Mesendoderm (in vitro differentiated cells): ENCODE measurements at regions not wholly inside any gene's neighbourhood (a gene's known extent, or its start where the extent isn't known, plus 50 kb on each side); places are given as distances from the start of the nearest gene placed in this dataset.

ENCODE experiments used
- DNase-seq: peaks from one replicate; pipeline ENCODE4 v3.0.0; 2013
- H2AK5ac ChIP-seq: 2 replicates; pipeline ENCODE4 v1.6.1; 2013; ENCODE audit warnings: low read length, inconsistent platforms
- H2BK120ac ChIP-seq: 2 replicates; pipeline ENCODE4 v1.6.1; 2013; ENCODE audit warnings: low read depth, mild to moderate bottlenecking, low read length, moderate library complexity, mixed read lengths
- H2BK15ac ChIP-seq: replicated peaks from 2 replicates; pipeline ENCODE4 v1.6.1; 2013; ENCODE audit warnings: low read depth, mild to moderate bottlenecking, moderate library complexity
- H2BK5ac ChIP-seq: 2 replicates; pipeline ENCODE4 v1.6.1; 2013; ENCODE audit warnings: low read length, inconsistent platforms
- H3K18ac ChIP-seq: 2 replicates; pipeline ENCODE4 v1.6.1; 2013; ENCODE audit warnings: mild to moderate bottlenecking, low read length, mixed read lengths
- H3K23ac ChIP-seq: one replicate; pipeline ENCODE4 v1.6.1; 2013; ENCODE audit warnings: low read length
- H3K27ac ChIP-seq: 2 replicates; pipeline ENCODE4 v1.5.1; 2013; ENCODE audit warnings: low read depth, mild to moderate bottlenecking, inconsistent platforms, low read length, moderate library complexity
- H3K27me3 ChIP-seq: 2 replicates; pipeline ENCODE4 v1.6.1; 2013; ENCODE audit warnings: low read length, control low read depth, mild to moderate bottlenecking, inconsistent platforms; ENCODE audit not compliant: insufficient read depth, poor library complexity
- H3K36me3 ChIP-seq: 2 replicates; pipeline ENCODE4 v1.6.1; 2013; ENCODE audit warnings: low read length, inconsistent platforms; ENCODE audit not compliant: control insufficient read depth, insufficient read depth
- H3K4ac ChIP-seq: one replicate; pipeline ENCODE4 v1.6.1; 2013; ENCODE audit warnings: low read depth, mild to moderate bottlenecking, low read length, moderate library complexity
- H3K4me1 ChIP-seq: 2 replicates; pipeline ENCODE4 v1.6.1; 2013; ENCODE audit warnings: low read depth, low read length, inconsistent platforms; ENCODE audit not compliant: control insufficient read depth
- H3K4me2 ChIP-seq: 2 replicates; pipeline ENCODE4 v1.6.1; 2013; ENCODE audit warnings: low read length
- H3K4me3 ChIP-seq: 2 replicates; pipeline ENCODE4 v1.5.1; 2013; ENCODE audit warnings: mild to moderate bottlenecking, low read length
- H3K56ac ChIP-seq: one replicate; pipeline ENCODE4 v1.6.1; 2013; ENCODE audit warnings: low read length
- H3K79me1 ChIP-seq: 2 replicates; pipeline ENCODE4 v1.6.1; 2013; ENCODE audit warnings: low read length, inconsistent platforms
- H3K79me2 ChIP-seq: 2 replicates; pipeline ENCODE4 v1.6.1; 2013; ENCODE audit warnings: mild to moderate bottlenecking, low read length; ENCODE audit not compliant: control insufficient read depth, insufficient read depth
- H3K9ac ChIP-seq: 2 replicates; pipeline ENCODE4 v1.6.1; 2013; ENCODE audit warnings: low read length, inconsistent platforms
- H4K5ac ChIP-seq: one replicate; pipeline ENCODE4 v1.6.1; 2013; ENCODE audit warnings: low read length
- H4K8ac ChIP-seq: one replicate; pipeline ENCODE4 v1.6.1; 2013; ENCODE audit warnings: low read depth, mild to moderate bottlenecking, control low read depth, low read length, moderate library complexity
- WGBS: extraction: QIAGEN DNeasy Blood & Tissue Kit; methylation state at CpG from one replicate; pipeline ENCODE4 v1.1.7; 2013; ENCODE audit warnings: low lambda C conversion rate, missing lambda C conversion rate; ENCODE audit not compliant: insufficient coverage; ENCODE audit errors: extremely low coverage; 5-methylcytosine and 5-hydroxymethylcytosine counted together

- H4K5ac ChIP-seq: no peak overlapping the region
- no peaks in the 10 kb centered on the region for H3K36me3 ChIP-seq
- H4K8ac ChIP-seq: no peak overlapping the region
- no peak overlapping the region for H2AK5ac ChIP-seq
- no peak overlapping the region for H3K23ac ChIP-seq
- no CpG with 5 or more reads among the region's 2 CpGs for WGBS
- no peak overlapping the region for H3K18ac ChIP-seq
- no peak overlapping the region for H3K4me3 ChIP-seq
- no peaks in the 10 kb centered on the region for H3K27me3 ChIP-seq
- H3K79me2 ChIP-seq: no peaks in the 10 kb centered on the region
- no peak overlapping the region for H2BK120ac ChIP-seq
- no peak overlapping the region for H3K4me2 ChIP-seq
- no peak overlapping the region for H3K56ac ChIP-seq
- H3K9ac ChIP-seq: no peak overlapping the region
- no peak overlapping the region for H3K27ac ChIP-seq
- H2BK15ac ChIP-seq: no peak overlapping the region
- no peak overlapping the region for H2BK5ac ChIP-seq
- no peaks in the 10 kb centered on the region for H3K79me1 ChIP-seq
- DNase-seq: no peak
- H3K4me1 ChIP-seq: peaks cover under 1% of the 10 kb centered on the region
- H3K4ac ChIP-seq: no peak overlapping the region
Measured at GRCh38 chr15:45785897-45786296, 151.1 kb downstream of the SQOR start.

GRCh38 chr15:45790325-45790943, 155.6 kb downstream of the SQOR start:
- Histone ChIP-seq H3K56ac (no peak overlapping the region), H3K79me2 (no peaks in the 10 kb centered on the region), H3K4ac (no peak overlapping the region), H2AK5ac (no peak overlapping the region), H2BK120ac (no peak overlapping the region), H3K4me1 (no peaks in the 10 kb centered on the region), H3K27me3 (no peaks in the 10 kb centered on the region), H3K27ac (no peak overlapping the region), H3K4me3 (no peak overlapping the region), H4K5ac (no peak overlapping the region), H2BK5ac (no peak overlapping the region), H3K79me1 (no peaks in the 10 kb centered on the region), H3K23ac (no peak overlapping the region), H3K18ac (no peak overlapping the region), H3K4me2 (no peak overlapping the region), H3K9ac (no peak overlapping the region), H2BK15ac (no peak overlapping the region), H3K36me3 (no peaks in the 10 kb centered on the region), H4K8ac (no peak overlapping the region)
- DNase-seq: peak; percentile 43
- no CpG with 5 or more reads among the region's 4 CpGs for WGBS

GRCh38 chr15:45794304-45794703, 159.5 kb downstream of the SQOR start:
- no peak overlapping the region for H3K56ac ChIP-seq
- H4K5ac ChIP-seq: no peak overlapping the region
- H3K4me2 ChIP-seq: no peak overlapping the region

GRCh38 chr15:45794712-45795439, 160.0 kb downstream of the SQOR start:
- Histone ChIP-seq H3K9ac (no peak overlapping the region), H3K36me3 (no peaks in the 10 kb centered on the region), H2BK15ac (no peak overlapping the region), H2AK5ac (no peak overlapping the region), H3K4me3 (no peak overlapping the region), H3K56ac (no peak overlapping the region), H3K23ac (no peak overlapping the region), H3K27me3 (no peaks in the 10 kb centered on the region), H4K8ac (no peak overlapping the region), H3K79me1 (no peaks in the 10 kb centered on the region), H3K4me2 (no peak overlapping the region), H2BK5ac (no peak overlapping the region), H3K4ac (no peak overlapping the region), H2BK120ac (no peak overlapping the region), H3K18ac (no peak overlapping the region), H3K79me2 (no peaks in the 10 kb centered on the region), H3K27ac (no peak overlapping the region), H3K4me1 (no peaks in the 10 kb centered on the region), H4K5ac (no peak overlapping the region)
- DNase-seq: no peak
- no CpG with 5 or more reads among the region's 6 CpGs for WGBS

More at GRCh38 chr15:45794304-45794703, 159.5 kb downstream of the SQOR start:
- H3K9ac ChIP-seq: no peak overlapping the region
- no peaks in the 10 kb centered on the region for H3K79me2 ChIP-seq
- no peaks in the 10 kb centered on the region for H3K4me1 ChIP-seq
- H3K27ac ChIP-seq: no peak overlapping the region
- no peak overlapping the region for H3K4me3 ChIP-seq
- no peaks in the 10 kb centered on the region for H3K79me1 ChIP-seq
- H3K23ac ChIP-seq: no peak overlapping the region
- H2BK15ac ChIP-seq: no peak overlapping the region
- no peak for DNase-seq
- no peak overlapping the region for H3K4ac ChIP-seq
- no peak overlapping the region for H2BK5ac ChIP-seq
- no peak overlapping the region for H3K18ac ChIP-seq
- no peak overlapping the region for H2AK5ac ChIP-seq
- H3K27me3 ChIP-seq: no peaks in the 10 kb centered on the region
- H4K8ac ChIP-seq: no peak overlapping the region
- no peak overlapping the region for H2BK120ac ChIP-seq
- no peaks in the 10 kb centered on the region for H3K36me3 ChIP-seq

GRCh38 chr15:45795440-45796069, 160.7 kb downstream of the SQOR start:
- H3K36me3 ChIP-seq: no peaks in the 10 kb centered on the region
- no peaks in the 10 kb centered on the region for H3K4me1 ChIP-seq
- no peak overlapping the region for H2BK5ac ChIP-seq
- H3K4me2 ChIP-seq: no peak overlapping the region
- H3K9ac ChIP-seq: no peak overlapping the region
- H3K56ac ChIP-seq: no peak overlapping the region
- no peak overlapping the region for H4K8ac ChIP-seq
- H3K79me1 ChIP-seq: no peaks in the 10 kb centered on the region
- H3K27me3 ChIP-seq: no peaks in the 10 kb centered on the region
- DNase-seq: peak; percentile 89
- no peak overlapping the region for H2BK120ac ChIP-seq
- no peak overlapping the region for H2AK5ac ChIP-seq
- no CpG with 5 or more reads among the region's 3 CpGs for WGBS
- no peak overlapping the region for H3K18ac ChIP-seq
- no peak overlapping the region for H3K23ac ChIP-seq
- no peak overlapping the region for H2BK15ac ChIP-seq
- H3K79me2 ChIP-seq: no peaks in the 10 kb centered on the region
- no peak overlapping the region for H4K5ac ChIP-seq
- no peak overlapping the region for H3K4ac ChIP-seq
- H3K4me3 ChIP-seq: no peak overlapping the region
- H3K27ac ChIP-seq: no peak overlapping the region
